Kidney (tissue), 13 donors: ENCODE measurements at regions not wholly inside any gene's neighbourhood (a gene's known extent, or its start where the extent isn't known, plus 50 kb on each side); places are given as distances from the start of the nearest gene placed in this dataset.

Source experiments
- DNase-seq, 5 donors: peaks; one replicate each; pipeline ENCODE4 v3.0.0-alpha.2; 2013 to 2020
- FAIRE-seq: peaks from 2 replicates; lab custom pipeline; 2012; peaks lifted over from hg19 to GRCh38; lab: Jason Lieb, UNC
- H3K27ac ChIP-seq, 2 donors: one replicate each; pipeline ENCODE4 v1.7.0; 2013; ENCODE audit warnings: low read depth in 2 of 2, low read length in 2 of 2, inconsistent platforms in 1 of 2
- H3K27me3 ChIP-seq: one replicate; pipeline ENCODE4 v1.7.1; 2013; ENCODE audit warnings: low read length, inconsistent platforms; ENCODE audit not compliant: control insufficient read depth, insufficient read depth
- H3K36me3 ChIP-seq, 3 donors: one replicate each; pipeline versions ENCODE4 v1.7.0 to v1.7.1; 2013; ENCODE audit warnings: low read length in 3 of 3, control low read depth in 1 of 3, inconsistent platforms in 1 of 3; ENCODE audit not compliant: insufficient read depth in 3 of 3, control insufficient read depth in 2 of 3
- H3K4me1 ChIP-seq, 3 donors: one replicate each; pipeline versions ENCODE4 v1.7.0 to v1.7.1; 2013; ENCODE audit warnings: low read length in 3 of 3, inconsistent platforms in 1 of 3, low read depth in 1 of 3; ENCODE audit not compliant: control insufficient read depth in 2 of 3, insufficient read depth in 2 of 3
- H3K4me3 ChIP-seq, 3 donors: one replicate each; pipeline versions ENCODE4 v1.7.0 to v1.8.1; 2013; ENCODE audit warnings: low read length in 3 of 3, control low read depth in 1 of 3, inconsistent platforms in 1 of 3
- H3K9ac ChIP-seq, 3 donors: one replicate each; pipeline versions ENCODE4 v1.7.0 to v1.7.1; 2013; ENCODE audit warnings: low read length in 3 of 3, control low read depth in 1 of 3, inconsistent platforms in 1 of 3
- H3K9me3 ChIP-seq, 3 donors: one replicate each; pipeline versions ENCODE4 v1.7.0 to v1.7.1; 2013; ENCODE audit warnings: low read length in 3 of 3, control low read depth in 1 of 3, inconsistent platforms in 1 of 3; ENCODE audit not compliant: control insufficient read depth in 2 of 3, insufficient read depth in 1 of 3
- intact Hi-C: fragments of 100-400 bp; cut with DNase I; formaldehyde crosslinking; loops from one replicate; pipeline ENCODE4 v1.11.1; 2022
- TF ChIP-seq, protein P1 (sequence below): IDR thresholded peaks from 3 replicates; pipeline ENCODE4 v1.5.1; 2012; ENCODE audit warnings: mild to moderate bottlenecking, moderate library complexity, borderline replicate concordance; ENCODE audit not compliant: insufficient read depth; ENCODE audit errors: extremely low read depth
- donor health status: control.
- donor health status: control.
- donor health status: control.
- donor health status: control.
- donor health status: control.
- donor health status: DM: yes; HTN: yes; CAD: no.
- donor health status: Normal renal cell carcinoma (clear cell type).

DNA sequence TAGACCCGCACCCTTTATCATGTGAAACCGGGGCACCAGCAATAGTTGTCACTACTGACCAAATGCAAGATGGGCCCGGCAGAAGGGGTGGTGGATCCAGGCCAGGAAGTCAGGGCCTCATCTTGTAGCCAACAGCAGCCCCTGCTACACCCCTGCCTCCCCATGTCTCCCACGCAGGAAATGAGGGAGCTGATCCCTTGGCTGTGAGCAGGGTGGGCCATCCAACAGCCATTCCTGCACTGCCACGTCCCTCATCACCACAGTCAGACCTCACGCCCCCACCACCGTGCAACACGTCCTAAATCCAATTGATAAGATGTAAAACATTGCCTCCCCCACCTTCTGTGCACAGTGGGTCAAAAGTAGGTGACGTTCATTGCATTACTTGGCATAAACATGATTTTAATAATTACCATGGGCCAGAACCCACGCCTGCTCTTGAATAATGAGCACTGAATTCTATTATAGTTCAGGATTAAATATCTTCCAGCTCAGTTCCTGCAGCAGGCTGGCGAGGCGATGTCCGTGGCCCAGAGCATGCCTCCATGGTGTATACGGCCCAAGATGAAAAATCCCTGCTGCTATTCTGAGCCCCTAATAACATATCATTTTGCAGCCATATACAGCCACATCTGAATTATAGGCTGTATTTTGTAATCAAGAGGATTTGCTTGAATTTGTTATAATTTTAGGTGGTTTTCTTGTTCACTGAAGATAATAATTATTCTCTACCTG is 1373.8 kb downstream of the BRD1 start:
- TF ChIP-seq, protein P1, sequence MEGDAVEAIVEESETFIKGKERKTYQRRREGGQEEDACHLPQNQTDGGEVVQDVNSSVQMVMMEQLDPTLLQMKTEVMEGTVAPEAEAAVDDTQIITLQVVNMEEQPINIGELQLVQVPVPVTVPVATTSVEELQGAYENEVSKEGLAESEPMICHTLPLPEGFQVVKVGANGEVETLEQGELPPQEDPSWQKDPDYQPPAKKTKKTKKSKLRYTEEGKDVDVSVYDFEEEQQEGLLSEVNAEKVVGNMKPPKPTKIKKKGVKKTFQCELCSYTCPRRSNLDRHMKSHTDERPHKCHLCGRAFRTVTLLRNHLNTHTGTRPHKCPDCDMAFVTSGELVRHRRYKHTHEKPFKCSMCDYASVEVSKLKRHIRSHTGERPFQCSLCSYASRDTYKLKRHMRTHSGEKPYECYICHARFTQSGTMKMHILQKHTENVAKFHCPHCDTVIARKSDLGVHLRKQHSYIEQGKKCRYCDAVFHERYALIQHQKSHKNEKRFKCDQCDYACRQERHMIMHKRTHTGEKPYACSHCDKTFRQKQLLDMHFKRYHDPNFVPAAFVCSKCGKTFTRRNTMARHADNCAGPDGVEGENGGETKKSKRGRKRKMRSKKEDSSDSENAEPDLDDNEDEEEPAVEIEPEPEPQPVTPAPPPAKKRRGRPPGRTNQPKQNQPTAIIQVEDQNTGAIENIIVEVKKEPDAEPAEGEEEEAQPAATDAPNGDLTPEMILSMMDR: no peak
- FAIRE-seq (no peak), DNase-seq (peak in 2 of 5 donors; percentile 11 to 33)
- no peaks in the 10 kb centered on the region for H3K27me3 ChIP-seq
- H3K4me1 ChIP-seq: no peaks in the 10 kb centered on the region
- no peak overlapping the region for H3K9ac ChIP-seq
- no peaks in the 10 kb centered on the region for H3K36me3 ChIP-seq
- H3K4me3 ChIP-seq: no peak overlapping the region
- intact Hi-C loops: no loop called here
- no peak overlapping the region for H3K27ac ChIP-seq
- no peaks in the 10 kb centered on the region for H3K9me3 ChIP-seq

DNA sequence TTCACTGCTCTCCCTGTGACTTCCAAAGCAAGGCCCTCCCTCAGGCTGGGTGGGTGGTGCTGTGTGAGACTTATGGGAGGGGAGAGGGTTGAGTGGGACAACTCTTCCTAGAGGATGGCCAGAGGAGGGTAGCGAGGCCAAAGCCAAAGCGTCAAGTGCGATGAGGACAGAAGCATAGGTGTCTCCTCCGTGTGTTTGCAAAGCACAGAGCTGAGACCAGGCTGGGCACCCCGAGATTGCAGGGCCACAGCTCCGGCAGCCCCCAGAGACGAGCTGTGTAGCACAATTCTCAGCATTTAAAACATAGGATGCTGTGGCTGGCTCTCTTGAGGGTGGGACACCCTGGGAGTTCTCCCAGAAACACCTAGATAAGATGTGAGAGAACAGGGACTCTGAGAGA is 1374.5 kb downstream of the BRD1 start:
- Histone ChIP-seq H3K27me3 (no peaks in the 10 kb centered on the region), H3K4me3 (no peak overlapping the region), H3K9ac (no peak overlapping the region), H3K4me1 (no peaks in the 10 kb centered on the region), H3K36me3 (no peaks in the 10 kb centered on the region), H3K9me3 (no peaks in the 10 kb centered on the region), H3K27ac (no peak overlapping the region)
- intact Hi-C loops: no loop called here
- TF ChIP-seq, protein P1: no peak
- DNase-seq (peak in 1 of 5 donors; percentile 10), FAIRE-seq (no peak)

DNA sequence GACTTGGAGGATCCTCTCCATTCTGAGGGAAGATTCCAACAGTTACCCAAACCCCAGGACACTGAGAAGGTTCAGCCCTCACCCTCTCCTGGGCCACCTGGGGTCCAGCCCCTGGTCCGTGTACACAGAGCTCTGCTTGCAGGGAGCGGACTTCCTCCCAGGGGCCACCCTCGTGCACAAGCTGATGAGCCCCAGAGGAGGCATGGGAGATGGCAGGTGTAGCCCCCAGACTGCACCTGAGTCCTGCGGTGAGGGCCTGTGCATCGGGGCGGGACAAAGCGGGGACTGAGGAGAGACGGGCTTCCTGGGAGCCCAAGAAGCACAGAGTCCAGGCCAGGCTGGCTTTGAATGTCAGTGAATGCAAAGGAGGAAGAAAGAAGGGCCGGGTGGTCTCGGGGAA is 1374.9 kb downstream of the BRD1 start:
- Histone ChIP-seq H3K27ac (no peak overlapping the region), H3K9ac (no peak overlapping the region), H3K4me3 (no peak overlapping the region), H3K27me3 (no peaks in the 10 kb centered on the region), H3K36me3 (no peaks in the 10 kb centered on the region), H3K9me3 (no peaks in the 10 kb centered on the region), H3K4me1 (no peaks in the 10 kb centered on the region)
- intact Hi-C loops: no loop called here
- FAIRE-seq: no peak
- DNase-seq: peak in 1 of 5 donors; percentile 20
- TF ChIP-seq, protein P1: no peak
